GM06990 (cell line): ENCODE measurements at regions not wholly inside any gene's neighbourhood (a gene's known extent, or its start where the extent isn't known, plus 50 kb on each side); places are given as distances from the start of the nearest gene placed in this dataset.

ENCODE experiments used
- DNase-seq: peaks from one replicate; pipeline ENCODE4 v3.0.0-alpha.2; 2011; ENCODE audit not compliant: insufficient read length; ENCODE audit errors: extremely low read depth
- H3K27me3 ChIP-seq: replicated peaks from 2 replicates; pipeline ENCODE4 v1.6.0; 2011; ENCODE audit warnings: low read length; ENCODE audit not compliant: control insufficient read depth, insufficient read depth
- H3K36me3 ChIP-seq: 2 replicates; pipeline ENCODE4 v1.5.1; 2011; ENCODE audit warnings: low read length; ENCODE audit not compliant: control insufficient read depth, insufficient read depth
- H3K4me3 ChIP-seq: replicated peaks from 2 replicates; pipeline ENCODE4 v1.5.1; 2011; ENCODE audit warnings: low read depth, mild to moderate bottlenecking, control low read depth, low read length
- TF ChIP-seq, protein P1 (sequence below): IDR thresholded peaks from 2 replicates; pipeline ENCODE4 v1.5.1; 2011; ENCODE audit warnings: low read length, control low read depth, mild to moderate bottlenecking, inconsistent platforms; ENCODE audit not compliant: insufficient read depth, poor library complexity, severe bottlenecking

DNA sequence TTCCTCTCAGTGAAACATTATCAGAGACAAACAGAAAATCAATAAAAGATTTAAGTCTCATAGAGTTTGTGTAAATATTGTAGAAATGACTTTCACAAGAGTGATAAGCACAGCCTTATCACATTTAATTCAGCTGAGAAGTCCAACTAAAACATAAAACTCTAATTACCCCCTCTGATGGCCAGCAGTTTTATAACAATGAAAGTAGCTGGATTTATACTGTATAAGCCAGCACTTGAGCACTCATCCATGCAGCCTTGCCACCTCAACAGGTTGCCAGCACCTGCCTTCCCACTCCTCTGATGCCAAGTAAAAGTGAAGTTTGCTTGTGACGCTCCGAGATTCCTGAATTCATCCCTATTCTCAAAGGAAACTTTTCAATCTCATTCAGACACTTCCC lies 103.0 kb upstream of the STK39 start:
- TF ChIP-seq, protein P1, sequence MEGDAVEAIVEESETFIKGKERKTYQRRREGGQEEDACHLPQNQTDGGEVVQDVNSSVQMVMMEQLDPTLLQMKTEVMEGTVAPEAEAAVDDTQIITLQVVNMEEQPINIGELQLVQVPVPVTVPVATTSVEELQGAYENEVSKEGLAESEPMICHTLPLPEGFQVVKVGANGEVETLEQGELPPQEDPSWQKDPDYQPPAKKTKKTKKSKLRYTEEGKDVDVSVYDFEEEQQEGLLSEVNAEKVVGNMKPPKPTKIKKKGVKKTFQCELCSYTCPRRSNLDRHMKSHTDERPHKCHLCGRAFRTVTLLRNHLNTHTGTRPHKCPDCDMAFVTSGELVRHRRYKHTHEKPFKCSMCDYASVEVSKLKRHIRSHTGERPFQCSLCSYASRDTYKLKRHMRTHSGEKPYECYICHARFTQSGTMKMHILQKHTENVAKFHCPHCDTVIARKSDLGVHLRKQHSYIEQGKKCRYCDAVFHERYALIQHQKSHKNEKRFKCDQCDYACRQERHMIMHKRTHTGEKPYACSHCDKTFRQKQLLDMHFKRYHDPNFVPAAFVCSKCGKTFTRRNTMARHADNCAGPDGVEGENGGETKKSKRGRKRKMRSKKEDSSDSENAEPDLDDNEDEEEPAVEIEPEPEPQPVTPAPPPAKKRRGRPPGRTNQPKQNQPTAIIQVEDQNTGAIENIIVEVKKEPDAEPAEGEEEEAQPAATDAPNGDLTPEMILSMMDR, result no peak
- DNase-seq, result no peak
- Histone ChIP-seq H3K36me3 (no peaks in the 10 kb centered on the region), H3K4me3 (no peak overlapping the region), H3K27me3 (0 out of 2 replicates have a peak, but pooled peaks cover 1% of the 10 kb centered on the region)

GRCh38 chr2:168353251-168353650 lies 102.8 kb upstream of the CERS6 start:
- DNase-seq, result no peak

DNA sequence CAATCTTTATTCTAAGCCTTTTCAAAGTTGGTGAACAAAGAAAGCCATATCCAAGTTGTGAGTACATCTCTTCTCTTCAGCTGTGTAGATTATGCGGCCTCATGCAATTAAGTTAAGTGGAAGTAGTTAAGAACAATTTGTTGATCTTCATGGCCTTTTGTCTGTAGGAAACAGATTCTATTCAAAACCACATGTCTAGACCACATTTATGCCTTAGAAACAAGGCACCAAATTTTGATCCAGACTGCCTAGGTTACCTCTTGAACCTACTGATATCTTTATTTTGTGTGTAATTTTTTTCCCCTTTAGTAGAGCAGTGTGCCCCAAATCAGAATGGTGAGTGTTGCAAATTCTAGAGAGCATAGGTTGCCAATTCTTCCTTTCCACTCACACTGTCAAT lies 101.6 kb upstream of the CERS6 start:
- H3K27me3 ChIP-seq, result 0 out of 2 replicates have a peak, but pooled peaks cover 1% of the 10 kb centered on the region
- no peak for DNase-seq
- no peak overlapping the region for H3K4me3 ChIP-seq
- TF ChIP-seq, protein P1, result no peak
- H3K36me3 ChIP-seq, result no peaks in the 10 kb centered on the region

More at GRCh38 chr2:168353251-168353650, 102.8 kb upstream of the CERS6 start:
- TF ChIP-seq, protein P1, result no peak
- Histone ChIP-seq H3K27me3 (0 out of 2 replicates have a peak, but pooled peaks cover 1% of the 10 kb centered on the region), H3K36me3 (no peaks in the 10 kb centered on the region), H3K4me3 (no peak overlapping the region)

- no peak overlapping the region for H3K4me3 ChIP-seq
- TF ChIP-seq, protein P1, result no peak
- H3K27me3 ChIP-seq, result 0 out of 2 replicates have a peak, but pooled peaks cover 1% of the 10 kb centered on the region
- no peak for DNase-seq
- H3K36me3 ChIP-seq, result no peaks in the 10 kb centered on the region
Measured at GRCh38 chr2:168355121-168355520, 101.0 kb upstream of the CERS6 start.

- TF ChIP-seq, protein P1, result no peak
- H3K27me3 ChIP-seq, result 0 out of 2 replicates have a peak, but pooled peaks cover 1% of the 10 kb centered on the region
- no peak overlapping the region for H3K4me3 ChIP-seq
- H3K36me3 ChIP-seq, result no peaks in the 10 kb centered on the region
- DNase-seq, result no peak
Measured at GRCh38 chr2:168355779-168356476, 100.1 kb upstream of the CERS6 start.
